GM19468 (cell line): ENCODE measurements at regions not wholly inside any gene's neighbourhood (a gene's known extent, or its start where the extent isn't known, plus 50 kb on each side); places are given as distances from the start of the nearest gene placed in this dataset.
"Not testable (repeated sequence)": the region's sequence is repeated elsewhere in the genome, so short reads cannot be mapped to it uniquely, and the experiment has no call there.

Source experiments
- ATAC-seq: cut with Tn5 transposase; IDR thresholded peaks from one replicate; pipeline ENCODE4 v1.9.1; 2021; ENCODE audit warnings: mild to moderate bottlenecking, moderate library complexity, moderate number of reproducible peaks; ENCODE audit not compliant: unreplicated experiment; ENCODE audit errors: extremely low read depth

- ATAC-seq, result no peak
Measured at GRCh38 chr7:52005613-52006012, 689.0 kb upstream of the COBL start.

- no peak for ATAC-seq
Measured at GRCh38 chr7:51995596-51996179, 679.1 kb upstream of the COBL start.

- ATAC-seq, result no peak
Measured at GRCh38 chr7:51982653-51983052, 666.0 kb upstream of the COBL start.

- ATAC-seq, result no peak
Measured at GRCh38 chr7:51980812-51981211, 664.2 kb upstream of the COBL start.

GRCh38 chr7:51980313-51980712 is 663.7 kb upstream of the COBL start:
- ATAC-seq, result no peak

GRCh38 chr7:51977913-51978312 is 661.3 kb upstream of the COBL start:
- ATAC-seq, result no peak

GRCh38 chr7:51973939-51974338 is 657.3 kb upstream of the COBL start:
- ATAC-seq, result no peak

- ATAC-seq, result no peak
Measured at GRCh38 chr7:51973071-51973470, 656.5 kb upstream of the COBL start.

GRCh38 chr7:51970961-51971665 is 654.5 kb upstream of the COBL start:
- no peak for ATAC-seq

GRCh38 chr7:51968461-51968860 is 651.9 kb upstream of the COBL start:
- no peak for ATAC-seq

- ATAC-seq, result no peak
Measured at GRCh38 chr7:51965454-51965853, 648.8 kb upstream of the COBL start.

GRCh38 chr7:51961804-51962203 is 645.2 kb upstream of the COBL start:
- ATAC-seq, result no peak

GRCh38 chr7:51950813-51951212 is 634.2 kb upstream of the COBL start:
- ATAC-seq, result no peak

GRCh38 chr7:51949726-51950644 is 633.4 kb upstream of the COBL start:
- no peak for ATAC-seq

- no peak for ATAC-seq
Measured at GRCh38 chr7:51930834-51931233, 614.2 kb upstream of the COBL start.

- ATAC-seq, result no peak
Measured at GRCh38 chr7:51929818-51930217, 613.2 kb upstream of the COBL start.

GRCh38 chr7:51927738-51928137 is 611.1 kb upstream of the COBL start:
- no peak for ATAC-seq

GRCh38 chr7:51918581-51918980 is 602.0 kb upstream of the COBL start:
- no peak for ATAC-seq

GRCh38 chr7:51901489-51901840 is 584.9 kb upstream of the COBL start:
- ATAC-seq, result no peak

- ATAC-seq, result not testable (repeated sequence)
Measured at GRCh38 chr7:51900755-51901488, 584.3 kb upstream of the COBL start.

- ATAC-seq, result no peak
Measured at GRCh38 chr7:51899611-51900010, 583.0 kb upstream of the COBL start.
